ENCODE measurements at regions not wholly inside any gene's neighbourhood (a gene's known extent, or its start where the extent isn't known, plus 50 kb on each side); places are given as distances from the start of the nearest gene placed in this dataset.
"Not testable (repeated sequence)": the region's sequence is repeated elsewhere in the genome, so short reads cannot be mapped to it uniquely, and the experiment has no call there.

DNA sequence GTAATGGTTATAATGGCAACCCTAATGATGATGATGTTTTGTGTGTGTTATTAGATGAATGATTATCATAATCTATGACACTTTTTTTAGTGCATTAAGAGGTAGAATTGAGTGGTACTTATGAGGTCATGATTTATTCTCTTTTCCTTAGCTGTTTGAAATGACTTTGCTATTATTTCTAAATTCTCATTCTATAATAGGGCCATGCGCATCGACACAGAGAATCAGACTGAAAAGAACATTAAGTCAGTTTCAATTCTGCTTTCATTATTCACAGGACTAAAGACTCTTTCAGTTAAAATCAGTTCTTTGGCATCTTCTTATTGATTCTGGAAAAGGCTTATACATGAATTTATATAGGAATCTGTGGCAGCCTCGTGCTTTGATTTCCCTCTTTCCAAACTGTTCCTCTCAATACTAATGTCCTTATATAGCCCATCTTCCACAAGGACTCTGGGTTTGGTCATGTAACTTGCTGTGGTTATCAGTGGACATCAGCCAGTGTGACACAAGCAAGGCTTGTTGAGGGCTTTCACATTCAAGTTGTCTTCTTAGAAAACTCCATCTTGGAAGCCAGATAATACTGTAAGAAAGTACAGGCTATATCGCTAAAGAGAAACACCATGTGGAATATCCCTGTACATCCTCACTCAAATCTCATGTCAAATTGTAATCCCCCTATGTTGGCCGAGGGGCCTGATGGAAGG lies 140.3 kb upstream of the CHD1 start:
- Histone ChIP-seq H3K9ac (ENCODE audit: low read length) (no peak overlapping the region), H3K27ac (ENCODE audit: low read length) (no peak overlapping the region)

DNA sequence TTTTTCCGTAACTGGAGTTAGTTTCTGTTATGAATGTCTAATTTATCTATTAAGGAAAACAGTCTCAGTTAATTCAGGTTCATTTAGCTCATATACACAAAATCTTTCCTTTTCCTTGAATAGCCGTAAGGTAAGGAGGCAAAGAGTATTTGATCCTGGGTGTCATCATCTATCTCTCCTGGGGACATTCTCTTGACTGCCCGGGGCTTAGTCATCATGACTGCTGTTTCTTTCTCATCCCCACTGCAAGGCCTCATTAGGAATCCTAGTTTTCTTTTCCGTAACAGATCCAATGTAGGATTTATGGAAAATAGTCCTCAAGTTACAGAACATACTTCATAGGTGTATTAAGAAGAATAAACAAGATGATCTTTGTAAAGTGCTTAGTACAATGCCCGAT lies 134.9 kb upstream of the CHD1 start:
- Histone ChIP-seq H3K4me3 (ENCODE audit: low read length) (no peak overlapping the region), H3K36me3 (ENCODE audit: control insufficient read depth, low read depth, low read length) (no peaks in the 10 kb centered on the region), H3K9ac (ENCODE audit: low read length) (no peak overlapping the region), H3K4me1 (ENCODE audit: control insufficient read depth, low read depth, low read length) (no peaks in the 10 kb centered on the region), H3K9me3 (ENCODE audit: control insufficient read depth, low read depth, low read length) (no peaks in the 10 kb centered on the region), H3K27ac (ENCODE audit: low read length) (no peak overlapping the region), H3K27me3 (ENCODE audit: control insufficient read depth, insufficient read depth, low read length) (no peaks in the 10 kb centered on the region)

More for the DNA sequence above, 140.3 kb upstream of the CHD1 start:
- H3K9me3 ChIP-seq (ENCODE audit: control insufficient read depth, low read depth, low read length), result no peaks in the 10 kb centered on the region
- H3K4me3 ChIP-seq (ENCODE audit: low read length), result no peak overlapping the region
- H3K4me1 ChIP-seq (ENCODE audit: control insufficient read depth, low read depth, low read length), result no peaks in the 10 kb centered on the region
- no peaks in the 10 kb centered on the region for H3K27me3 ChIP-seq (ENCODE audit: control insufficient read depth, insufficient read depth, low read length)
- no peaks in the 10 kb centered on the region for H3K36me3 ChIP-seq (ENCODE audit: control insufficient read depth, low read depth, low read length)

DNA sequence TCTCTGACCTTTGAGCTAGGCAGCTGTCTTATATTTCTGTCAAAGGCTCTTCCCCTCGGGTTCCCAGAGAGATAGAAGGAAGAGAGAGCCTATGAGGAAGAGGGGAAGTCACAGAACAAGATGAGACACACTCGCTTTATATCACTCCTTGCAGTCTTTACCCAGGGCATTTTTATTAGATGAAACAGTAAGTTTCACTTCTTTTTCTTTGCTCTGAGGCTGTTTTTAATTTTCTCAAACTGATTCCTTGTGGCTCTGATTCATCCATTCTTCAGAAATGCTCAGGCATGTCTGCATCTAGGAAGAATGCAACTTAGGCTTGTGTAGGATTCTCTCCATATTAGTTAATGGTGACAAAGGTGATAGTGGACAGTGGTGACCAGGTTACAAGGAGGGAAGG lies 132.9 kb upstream of the CHD1 start:
- no peak overlapping the region for H3K4me3 ChIP-seq (ENCODE audit: low read length)
- no peaks in the 10 kb centered on the region for H3K9me3 ChIP-seq (ENCODE audit: control insufficient read depth, low read depth, low read length)
- no peaks in the 10 kb centered on the region for H3K4me1 ChIP-seq (ENCODE audit: control insufficient read depth, low read depth, low read length)
- H3K27me3 ChIP-seq (ENCODE audit: control insufficient read depth, insufficient read depth, low read length), result no peaks in the 10 kb centered on the region
- H3K36me3 ChIP-seq (ENCODE audit: control insufficient read depth, low read depth, low read length), result no peaks in the 10 kb centered on the region
- H3K27ac ChIP-seq (ENCODE audit: low read length), result no peak overlapping the region
- H3K9ac ChIP-seq (ENCODE audit: low read length), result no peak overlapping the region

DNA sequence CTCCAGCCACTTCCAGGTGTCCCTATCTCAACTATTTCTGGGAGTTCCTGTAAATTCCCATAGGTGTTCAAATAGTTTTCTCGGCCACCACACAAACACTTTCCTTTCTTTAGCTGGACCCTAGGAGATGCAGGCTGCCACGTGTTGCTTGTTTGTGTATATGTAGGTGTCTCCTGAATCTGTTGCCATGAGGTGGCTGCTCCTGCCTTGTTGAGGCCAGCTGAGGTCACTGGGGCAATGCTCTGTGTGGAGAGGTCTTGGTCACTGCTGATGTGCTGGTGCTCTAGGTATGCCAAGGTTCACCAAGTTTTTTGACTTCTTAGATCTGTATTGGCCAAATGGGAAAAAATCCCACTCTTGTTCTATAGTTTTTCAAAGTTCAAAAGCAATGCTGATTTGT lies 132.5 kb upstream of the CHD1 start:
- H3K27ac ChIP-seq (ENCODE audit: low read length), result no peak overlapping the region
- no peaks in the 10 kb centered on the region for H3K4me1 ChIP-seq (ENCODE audit: control insufficient read depth, low read depth, low read length)
- H3K27me3 ChIP-seq (ENCODE audit: control insufficient read depth, insufficient read depth, low read length), result no peaks in the 10 kb centered on the region
- H3K9me3 ChIP-seq (ENCODE audit: control insufficient read depth, low read depth, low read length), result no peaks in the 10 kb centered on the region
- H3K9ac ChIP-seq (ENCODE audit: low read length), result no peak overlapping the region
- no peaks in the 10 kb centered on the region for H3K36me3 ChIP-seq (ENCODE audit: control insufficient read depth, low read depth, low read length)
- H3K4me3 ChIP-seq (ENCODE audit: low read length), result no peak overlapping the region

DNA sequence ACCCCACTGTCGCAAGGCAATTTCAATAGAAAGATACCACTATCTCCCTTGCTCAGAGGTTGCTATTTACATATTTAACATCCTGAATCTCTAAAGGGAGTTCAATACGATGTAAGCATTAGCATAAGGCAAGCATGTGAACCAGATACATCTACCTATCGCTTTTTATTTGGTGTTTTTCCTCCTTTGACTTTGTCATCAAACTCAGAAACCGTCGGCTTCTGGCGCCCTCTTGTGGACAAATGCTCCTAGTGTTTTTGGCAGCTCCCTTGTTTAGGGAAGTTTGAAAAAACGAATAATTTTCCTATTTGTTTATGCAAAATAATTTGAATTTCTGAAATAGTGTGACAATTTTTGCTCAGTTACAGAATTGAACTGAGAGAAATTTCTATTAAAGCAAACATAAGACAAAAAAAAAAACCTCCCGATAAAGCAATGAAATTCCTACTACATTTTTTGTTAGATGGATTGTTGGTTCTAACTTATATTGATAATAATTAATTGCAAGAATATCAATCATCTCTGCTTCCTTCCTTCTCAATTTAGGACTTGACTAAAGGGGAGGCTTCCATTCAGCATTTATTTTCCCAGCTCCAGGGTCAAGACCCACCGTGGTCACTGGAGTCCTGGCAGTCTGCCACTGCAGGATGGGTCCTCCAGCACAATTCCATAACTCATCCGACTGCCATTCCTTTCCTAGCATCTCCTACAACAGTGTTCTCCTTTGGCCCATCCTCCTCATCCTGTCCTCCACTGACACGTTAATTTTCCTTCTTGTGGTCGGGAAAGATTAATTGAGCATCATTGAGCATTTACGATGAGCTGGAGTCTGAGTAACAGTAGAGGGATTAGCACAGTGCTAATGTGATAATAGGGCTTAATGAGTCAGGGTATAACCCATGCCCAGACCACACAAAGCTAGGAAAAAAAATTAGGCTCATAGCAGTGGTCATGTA lies 131.8 kb upstream of the CHD1 start:
- H3K9ac ChIP-seq (ENCODE audit: low read length), result no peak overlapping the region
- no peaks in the 10 kb centered on the region for H3K9me3 ChIP-seq (ENCODE audit: control insufficient read depth, low read depth, low read length)
- no peaks in the 10 kb centered on the region for H3K27me3 ChIP-seq (ENCODE audit: control insufficient read depth, insufficient read depth, low read length)
- no peaks in the 10 kb centered on the region for H3K4me1 ChIP-seq (ENCODE audit: control insufficient read depth, low read depth, low read length)
- no peak overlapping the region for H3K4me3 ChIP-seq (ENCODE audit: low read length)
- no peaks in the 10 kb centered on the region for H3K36me3 ChIP-seq (ENCODE audit: control insufficient read depth, low read depth, low read length)
- H3K27ac ChIP-seq (ENCODE audit: low read length), result no peak overlapping the region

DNA sequence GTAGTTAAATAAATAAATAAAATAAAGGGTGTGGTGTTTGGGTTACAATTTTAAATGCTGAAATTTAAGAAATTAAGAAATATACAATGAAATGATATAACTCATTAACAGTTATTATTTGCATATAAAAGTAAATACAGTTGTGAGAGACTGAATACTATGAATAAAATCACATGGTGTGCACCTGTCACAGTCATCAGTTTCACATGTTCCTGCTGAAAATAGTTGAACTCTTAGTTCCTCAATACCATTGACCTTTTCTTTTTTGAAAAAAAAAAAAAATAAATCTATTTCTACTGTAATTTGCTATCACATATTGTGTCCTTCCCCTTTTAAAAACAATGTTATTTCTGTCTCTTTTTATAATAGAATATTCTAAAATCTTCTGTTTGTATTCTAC lies 130.9 kb upstream of the CHD1 start:
- H3K9me3 ChIP-seq (ENCODE audit: control insufficient read depth, low read depth, low read length), result no peaks in the 10 kb centered on the region
- H3K9ac ChIP-seq (ENCODE audit: low read length), result no peak overlapping the region
- H3K27ac ChIP-seq (ENCODE audit: low read length), result no peak overlapping the region
- no peaks in the 10 kb centered on the region for H3K27me3 ChIP-seq (ENCODE audit: control insufficient read depth, insufficient read depth, low read length)
- H3K4me1 ChIP-seq (ENCODE audit: control insufficient read depth, low read depth, low read length), result no peaks in the 10 kb centered on the region
- H3K4me3 ChIP-seq (ENCODE audit: low read length), result no peak overlapping the region
- no peaks in the 10 kb centered on the region for H3K36me3 ChIP-seq (ENCODE audit: control insufficient read depth, low read depth, low read length)

DNA sequence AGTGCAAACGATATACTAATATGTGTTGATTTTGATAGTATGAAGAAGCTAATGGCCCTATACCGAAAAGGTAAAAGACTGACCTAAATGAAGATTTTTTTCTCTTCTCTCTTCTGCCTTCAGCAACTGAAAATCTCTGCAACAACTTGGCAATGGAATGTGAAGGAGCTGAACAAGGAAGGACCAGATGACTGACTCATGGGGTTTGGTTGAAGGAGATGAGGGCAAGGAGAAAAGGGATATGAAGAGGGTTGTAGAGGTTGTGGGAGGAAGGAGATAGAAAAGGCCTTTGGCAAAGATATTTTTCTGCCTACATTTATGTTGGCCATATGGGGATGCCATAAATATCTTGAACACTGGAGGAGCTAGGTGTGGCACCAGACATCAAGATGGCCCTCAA lies 129.7 kb upstream of the CHD1 start:
- H3K27ac ChIP-seq (ENCODE audit: low read length), result no peak overlapping the region
- H3K9ac ChIP-seq (ENCODE audit: low read length), result no peak overlapping the region
- no peaks in the 10 kb centered on the region for H3K9me3 ChIP-seq (ENCODE audit: control insufficient read depth, low read depth, low read length)
- no peaks in the 10 kb centered on the region for H3K36me3 ChIP-seq (ENCODE audit: control insufficient read depth, low read depth, low read length)
- no peaks in the 10 kb centered on the region for H3K27me3 ChIP-seq (ENCODE audit: control insufficient read depth, insufficient read depth, low read length)
- H3K4me1 ChIP-seq (ENCODE audit: control insufficient read depth, low read depth, low read length), result no peaks in the 10 kb centered on the region
- H3K4me3 ChIP-seq (ENCODE audit: low read length), result no peak overlapping the region

DNA sequence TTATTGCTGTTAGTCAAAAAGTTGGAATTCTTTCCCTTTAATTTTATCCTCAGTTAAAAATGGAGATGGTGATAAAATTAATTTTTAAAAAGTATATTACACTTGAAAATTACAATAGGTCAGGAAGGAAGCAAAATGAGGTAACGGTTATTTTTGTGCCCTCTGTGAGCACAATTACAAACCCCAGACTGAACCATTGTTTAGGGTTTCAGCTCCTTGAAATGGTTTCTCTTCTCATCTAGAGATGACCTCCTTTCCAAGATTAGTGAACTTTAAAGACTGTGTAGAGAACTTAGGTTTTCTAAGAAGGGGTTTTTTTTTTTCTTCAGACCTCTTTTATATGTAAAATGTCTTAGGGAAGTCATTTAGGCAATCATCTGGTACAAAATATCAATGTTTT lies 126.2 kb upstream of the CHD1 start:
- Histone ChIP-seq H3K9me3 (ENCODE audit: control insufficient read depth, low read depth, low read length) (no peaks in the 10 kb centered on the region), H3K36me3 (ENCODE audit: control insufficient read depth, low read depth, low read length) (no peaks in the 10 kb centered on the region), H3K4me1 (ENCODE audit: control insufficient read depth, low read depth, low read length) (no peaks in the 10 kb centered on the region), H3K27me3 (ENCODE audit: control insufficient read depth, insufficient read depth, low read length) (no peaks in the 10 kb centered on the region), H3K27ac (ENCODE audit: low read length) (no peak overlapping the region), H3K4me3 (ENCODE audit: low read length) (no peak overlapping the region), H3K9ac (ENCODE audit: low read length) (no peak overlapping the region)

DNA sequence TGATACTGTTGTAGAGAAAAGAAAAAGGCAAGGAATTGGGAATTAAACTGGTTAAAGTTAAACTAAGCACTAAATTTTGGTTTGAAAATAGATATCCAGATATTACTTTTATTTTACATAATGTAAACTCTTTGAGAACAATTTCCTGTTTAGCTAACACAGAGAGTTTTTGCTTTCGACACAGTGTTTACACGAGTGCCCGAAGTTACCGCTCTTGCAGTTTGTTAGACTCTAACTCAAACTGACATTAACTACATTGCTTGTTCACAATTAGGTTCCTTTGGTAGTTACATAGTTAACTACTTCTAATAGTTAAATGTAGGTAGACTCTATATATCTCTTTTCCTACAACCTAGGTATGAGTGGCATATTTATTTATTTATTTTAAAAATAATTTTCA lies 117.1 kb upstream of the CHD1 start:
- no peaks in the 10 kb centered on the region for H3K9me3 ChIP-seq (ENCODE audit: control insufficient read depth, low read depth, low read length)
- no peaks in the 10 kb centered on the region for H3K27me3 ChIP-seq (ENCODE audit: control insufficient read depth, insufficient read depth, low read length)
- H3K4me1 ChIP-seq (ENCODE audit: control insufficient read depth, low read depth, low read length), result no peaks in the 10 kb centered on the region
- no peaks in the 10 kb centered on the region for H3K36me3 ChIP-seq (ENCODE audit: control insufficient read depth, low read depth, low read length)
- H3K9ac ChIP-seq (ENCODE audit: low read length), result no peak overlapping the region
- no peak overlapping the region for H3K4me3 ChIP-seq (ENCODE audit: low read length)
- H3K27ac ChIP-seq (ENCODE audit: low read length), result no peak overlapping the region

DNA sequence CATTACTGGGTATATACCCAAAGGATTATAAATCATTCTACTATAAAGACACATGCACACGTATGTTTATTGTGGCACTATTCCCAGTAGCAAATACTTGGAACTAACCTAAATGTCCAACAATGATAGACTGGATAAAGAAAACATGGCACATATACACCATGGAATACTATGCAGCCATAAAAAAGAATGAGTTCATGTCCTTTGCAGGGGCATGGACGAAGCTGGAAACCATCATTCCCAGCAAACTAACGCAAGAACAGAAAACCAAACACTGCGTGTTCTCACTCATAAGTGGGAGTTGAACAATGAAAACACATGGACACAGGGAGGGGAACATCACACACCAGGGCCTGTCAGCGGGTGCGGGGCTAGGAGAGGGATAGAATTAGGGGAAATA lies 114.5 kb upstream of the CHD1 start:
- H3K9me3 ChIP-seq (ENCODE audit: control insufficient read depth, low read depth, low read length); H3K4me3 ChIP-seq (ENCODE audit: low read length); H3K27ac ChIP-seq (ENCODE audit: low read length); H3K9ac ChIP-seq (ENCODE audit: low read length); H3K27me3 ChIP-seq (ENCODE audit: control insufficient read depth, insufficient read depth, low read length); H3K36me3 ChIP-seq (ENCODE audit: control insufficient read depth, low read depth, low read length); H3K4me1 ChIP-seq (ENCODE audit: control insufficient read depth, low read depth, low read length): not testable (repeated sequence)

DNA sequence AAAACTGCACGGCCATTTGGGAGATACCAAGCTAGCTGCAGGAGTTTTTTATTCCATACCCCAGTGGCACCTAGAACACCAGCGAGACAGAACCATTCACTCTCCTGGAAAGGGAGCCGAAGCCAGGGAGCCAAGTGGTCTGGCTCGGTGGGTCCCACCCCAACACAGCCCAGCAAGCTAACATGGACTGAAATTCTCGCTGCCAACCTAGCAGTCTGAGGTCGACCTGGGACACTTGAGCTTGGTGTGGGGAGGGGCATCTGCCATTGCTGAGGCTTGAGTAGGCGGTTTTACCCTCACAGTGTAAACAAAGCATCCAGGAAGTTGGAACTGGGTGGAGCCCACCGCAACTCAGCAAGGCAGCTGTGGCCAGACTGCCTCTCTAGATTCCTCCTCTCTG lies 108.9 kb upstream of the CHD1 start:
- Histone ChIP-seq H3K4me3 (ENCODE audit: low read length) (no peak overlapping the region), H3K9ac (ENCODE audit: low read length) (no peak overlapping the region), H3K27ac (ENCODE audit: low read length) (no peak overlapping the region), H3K36me3 (ENCODE audit: control insufficient read depth, low read depth, low read length) (no peaks in the 10 kb centered on the region), H3K27me3 (ENCODE audit: control insufficient read depth, insufficient read depth, low read length) (no peaks in the 10 kb centered on the region), H3K9me3 (ENCODE audit: control insufficient read depth, low read depth, low read length) (no peaks in the 10 kb centered on the region), H3K4me1 (ENCODE audit: control insufficient read depth, low read depth, low read length) (no peaks in the 10 kb centered on the region)

DNA sequence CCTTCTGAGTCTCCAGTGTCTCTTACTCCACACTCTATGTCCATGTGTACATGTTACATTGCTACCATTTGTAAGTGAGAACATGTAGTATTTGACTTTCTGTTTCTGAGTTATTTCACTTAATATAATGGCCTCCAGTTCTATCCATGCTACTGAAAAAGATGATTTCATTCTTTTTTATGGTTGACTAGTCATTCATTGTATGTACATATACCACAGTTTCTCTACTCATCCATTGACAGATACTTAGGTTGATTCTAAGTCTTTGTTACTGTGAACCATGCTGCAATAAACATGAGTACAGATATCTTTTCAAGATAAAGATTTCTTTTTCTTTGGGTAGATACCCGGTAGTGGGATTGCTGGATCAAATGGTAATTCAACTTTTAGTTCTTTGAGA lies 107.1 kb upstream of the CHD1 start:
- Histone ChIP-seq H3K36me3 (ENCODE audit: control insufficient read depth, low read depth, low read length) (no peaks in the 10 kb centered on the region), H3K4me3 (ENCODE audit: low read length) (no peak overlapping the region), H3K27me3 (ENCODE audit: control insufficient read depth, insufficient read depth, low read length) (no peaks in the 10 kb centered on the region), H3K27ac (ENCODE audit: low read length) (no peak overlapping the region), H3K9ac (ENCODE audit: low read length) (no peak overlapping the region), H3K4me1 (ENCODE audit: control insufficient read depth, low read depth, low read length) (no peaks in the 10 kb centered on the region), H3K9me3 (ENCODE audit: control insufficient read depth, low read depth, low read length) (no peaks in the 10 kb centered on the region)

Measured in iPS-18a (cell line).